Stomach (tissue), 8 donors: ENCODE measurements at regions not wholly inside any gene's neighbourhood (a gene's known extent, or its start where the extent isn't known, plus 50 kb on each side); places are given as distances from the start of the nearest gene placed in this dataset.
A peak's percentile ranks its signal among the peaks of the same experiment; 100 is the strongest.

Experiments
- DNase-seq, 2 donors: peaks; one replicate each; pipeline versions ENCODE4 v3.0.0 to v3.0.0-alpha.2; 2013 to 2019
- H3K27ac ChIP-seq, 5 donors: fragments of 200-600 bp in 4 of 5; sonication (generic) in 4 of 5; one replicate each; pipeline ENCODE4 v1.5.1; 2013 to 2019; ENCODE audit warnings: mild to moderate bottlenecking in 1 of 5, moderate library complexity in 1 of 5
- H3K27me3 ChIP-seq, 3 donors: fragments of 200-600 bp; sonication (generic); one replicate each; pipeline ENCODE4 v1.5.1; 2017 to 2019; ENCODE audit warnings: mixed run types in 1 of 3
- H3K36me3 ChIP-seq, 4 donors: fragments of 200-600 bp; sonication (generic); 1 replicate in 3 of 4; 2 replicates in 1 of 4; pipeline ENCODE4 v1.5.1; 2016 to 2019
- H3K4me1 ChIP-seq, 4 donors: fragments of 200-600 bp; sonication (generic); one replicate each; pipeline ENCODE4 v1.5.1; 2016 to 2019
- H3K4me3 ChIP-seq, 4 donors: fragments of 200-600 bp; sonication (generic) in 3 of 4; one replicate each; pipeline ENCODE4 v1.5.1; 2016 to 2019; ENCODE audit warnings: mild to moderate bottlenecking in 1 of 4
- H3K9me3 ChIP-seq, 4 donors: fragments of 200-600 bp; sonication (generic); one replicate each; pipeline ENCODE4 v1.5.1; 2016 to 2019
- EP300 ChIP-seq: sonication (generic); formaldehyde crosslinking; IDR thresholded peaks from one replicate; pipeline ENCODE4 v1.6.1; 2017; ENCODE audit warnings: antibody characterized with exemption
- POLR2A ChIP-seq, 4 donors: fragments of 450-650 bp; IDR thresholded peaks; one replicate each; pipeline ENCODE4 v1.6.1; 2016; ENCODE audit warnings: antibody characterized with exemption in 4 of 4, control low read depth in 2 of 4, mild to moderate bottlenecking in 1 of 4, moderate library complexity in 1 of 4
- POLR2AphosphoS5 ChIP-seq, 3 donors: sonication (generic); formaldehyde crosslinking; IDR thresholded peaks; one replicate each; pipeline ENCODE4 v1.6.1; 2016; ENCODE audit warnings: antibody characterized with exemption in 3 of 3
- whole genome bisulfite sequencing, 5 donors: extraction: QIAGEN DNeasy Blood & Tissue Kit in 3 of 5; methylation state at CpG; one replicate each; pipeline versions ENCODE4 v1.1.5 to v1.1.7; 2013 to 2018; 5-methylcytosine and 5-hydroxymethylcytosine counted together
- intact Hi-C: fragments of 100-400 bp; cut with DNase I; formaldehyde crosslinking; loops from one replicate; pipeline ENCODE4 v1.15.1; 2023; ENCODE audit warnings: low total_unique reads
- TF ChIP-seq, protein P1 (sequence below), 7 experiments: fragments of 450-650 bp in 4 of 7; fragments of 200-600 bp in 3 of 7; sonication (generic) in 3 of 7; IDR thresholded peaks; one replicate each; pipeline ENCODE4 v1.5.1; 2016 to 2019; ENCODE audit warnings: antibody characterized with exemption in 7 of 7, control low read depth in 2 of 7, mild to moderate bottlenecking in 1 of 7
- donor health status: healthy with polysubstance abuse.
- donor health status: Bipolar disorder and iron deficiency.
- donor health status: healthy.

DNA sequence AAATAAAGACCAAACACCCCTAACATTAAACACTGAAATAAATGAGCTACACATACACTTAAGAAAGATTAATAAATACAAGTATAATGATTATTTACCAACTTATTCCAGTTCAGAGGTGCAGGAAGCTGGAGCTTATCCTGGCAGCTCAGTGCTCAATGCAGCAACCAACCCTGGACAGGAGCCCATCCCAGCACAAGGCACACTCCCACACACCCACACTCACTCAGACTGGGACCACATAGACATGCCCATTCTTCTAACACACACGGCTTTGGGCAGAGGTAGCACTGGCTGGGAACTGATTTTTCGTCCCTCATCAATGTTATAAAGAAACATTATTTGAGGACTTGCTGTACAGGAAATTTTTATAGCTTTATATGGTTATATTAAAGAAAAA, 797.4 kb downstream of the RPS29 start:
- WGBS, 5 donors: 48 to 63% (median 57%) methylated on average over 2 of the region's 2 CpGs
- no peak for DNase-seq
- intact Hi-C loops: no loop called here
- H3K4me1 ChIP-seq: no peaks in the 10 kb centered on the region
- no peaks in the 10 kb centered on the region for H3K36me3 ChIP-seq
- peaks cover 0 to 4% (median 0%) of the 10 kb centered on the region in 4 donors for H3K9me3 ChIP-seq
- no peak overlapping the region for H3K4me3 ChIP-seq
- H3K27ac ChIP-seq: no peak overlapping the region
- H3K27me3 ChIP-seq: no peaks in the 10 kb centered on the region
- TF ChIP-seq POLR2A (IDR thresholded peaks at IDR 0.05) (no peak), POLR2AphosphoS5 (IDR thresholded peaks at IDR 0.05) (no peak), EP300 (no peak)
- TF ChIP-seq, protein P1, sequence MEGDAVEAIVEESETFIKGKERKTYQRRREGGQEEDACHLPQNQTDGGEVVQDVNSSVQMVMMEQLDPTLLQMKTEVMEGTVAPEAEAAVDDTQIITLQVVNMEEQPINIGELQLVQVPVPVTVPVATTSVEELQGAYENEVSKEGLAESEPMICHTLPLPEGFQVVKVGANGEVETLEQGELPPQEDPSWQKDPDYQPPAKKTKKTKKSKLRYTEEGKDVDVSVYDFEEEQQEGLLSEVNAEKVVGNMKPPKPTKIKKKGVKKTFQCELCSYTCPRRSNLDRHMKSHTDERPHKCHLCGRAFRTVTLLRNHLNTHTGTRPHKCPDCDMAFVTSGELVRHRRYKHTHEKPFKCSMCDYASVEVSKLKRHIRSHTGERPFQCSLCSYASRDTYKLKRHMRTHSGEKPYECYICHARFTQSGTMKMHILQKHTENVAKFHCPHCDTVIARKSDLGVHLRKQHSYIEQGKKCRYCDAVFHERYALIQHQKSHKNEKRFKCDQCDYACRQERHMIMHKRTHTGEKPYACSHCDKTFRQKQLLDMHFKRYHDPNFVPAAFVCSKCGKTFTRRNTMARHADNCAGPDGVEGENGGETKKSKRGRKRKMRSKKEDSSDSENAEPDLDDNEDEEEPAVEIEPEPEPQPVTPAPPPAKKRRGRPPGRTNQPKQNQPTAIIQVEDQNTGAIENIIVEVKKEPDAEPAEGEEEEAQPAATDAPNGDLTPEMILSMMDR (IDR thresholded peaks at IDR 0.05): no peak

DNA sequence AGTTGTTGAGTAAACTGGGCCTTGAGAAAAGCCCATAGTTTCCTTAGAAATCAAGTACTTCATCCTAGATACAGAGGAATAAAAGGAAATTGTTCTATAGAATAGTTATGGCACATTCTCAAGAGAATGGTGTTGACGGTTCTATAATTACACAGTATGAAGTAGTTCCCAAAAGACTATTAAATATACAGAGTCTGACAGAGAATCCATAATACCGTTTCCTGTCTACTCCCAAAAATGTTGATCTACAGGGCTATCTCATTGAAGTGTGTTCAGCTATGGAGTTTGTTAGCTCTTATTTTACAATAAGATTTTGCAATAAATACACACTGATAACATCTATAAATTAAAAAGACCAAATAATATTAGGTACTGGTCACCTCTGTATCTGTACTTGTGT, 799.7 kb downstream of the RPS29 start:
- Histone ChIP-seq H3K27me3 (no peaks in the 10 kb centered on the region), H3K9me3 (no peaks in the 10 kb centered on the region), H3K27ac (no peak overlapping the region), H3K36me3 (no peaks in the 10 kb centered on the region), H3K4me3 (no peak overlapping the region), H3K4me1 (no peaks in the 10 kb centered on the region)
- DNase-seq: no peak
- intact Hi-C loops: no loop called here
- 70 to 86% (median 76%) methylated on average over 2 of the region's 2 CpGs for WGBS, 5 donors
- TF ChIP-seq, protein P1 (IDR thresholded peaks at IDR 0.05): no peak
- TF ChIP-seq POLR2A (IDR thresholded peaks at IDR 0.05) (no peak), POLR2AphosphoS5 (IDR thresholded peaks at IDR 0.05) (no peak), EP300 (no peak)

DNA sequence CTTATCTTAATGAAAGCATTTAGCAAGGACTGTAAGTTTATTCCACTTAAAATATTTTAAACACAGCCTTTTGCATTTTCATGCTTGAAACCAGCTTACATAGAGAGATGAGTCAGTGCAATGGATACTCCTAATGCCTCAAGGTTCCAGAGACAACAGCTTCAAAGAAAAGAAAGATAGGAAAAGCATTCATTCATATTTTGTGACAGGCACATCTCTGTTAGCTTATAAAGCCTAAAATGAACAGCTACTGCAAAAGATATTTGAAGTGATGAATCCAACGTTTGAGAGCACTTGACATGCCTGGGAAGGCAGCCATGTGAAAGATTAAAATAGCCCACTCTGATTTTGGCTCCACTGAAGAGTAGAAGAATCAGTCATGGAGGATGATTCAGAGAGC, 814.5 kb downstream of the RPS29 start:
- TF ChIP-seq EP300 (no peak), POLR2AphosphoS5 (IDR thresholded peaks at IDR 0.05) (no peak), POLR2A (IDR thresholded peaks at IDR 0.05) (no peak)
- TF ChIP-seq, protein P1 (IDR thresholded peaks at IDR 0.05): no peak
- Histone ChIP-seq H3K4me1 (no peaks in the 10 kb centered on the region), H3K36me3 (no peaks in the 10 kb centered on the region), H3K27me3 (no peaks in the 10 kb centered on the region), H3K9me3 (peaks cover 0 to 24% (median 9%) of the 10 kb centered on the region in 4 donors), H3K27ac (no peak overlapping the region), H3K4me3 (no peak overlapping the region)
- intact Hi-C loops: no loop called here
- WGBS, 5 donors: 26 to 55% (median 52%) methylated on average over 1 of the region's 1 CpG
- peak in 1 of 2 donors; percentile 42 for DNase-seq

DNA sequence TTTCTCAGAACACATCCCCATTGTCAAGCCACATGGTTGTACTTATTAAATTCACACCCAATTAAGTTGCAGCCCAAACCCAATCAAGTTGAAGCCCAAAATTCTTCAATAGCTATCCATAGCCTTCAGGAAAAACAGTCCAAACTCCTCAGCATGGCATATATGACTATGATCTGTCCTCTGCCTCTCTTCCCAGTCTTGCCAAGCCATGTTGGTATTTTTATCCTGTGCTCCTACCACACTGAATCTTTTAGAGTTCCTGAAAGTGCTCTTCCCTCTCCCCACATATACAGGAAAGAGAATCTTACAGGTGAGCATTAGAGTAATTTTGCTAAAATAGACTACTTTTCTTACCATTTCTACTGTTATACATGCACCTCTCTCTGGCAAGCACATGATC, 834.9 kb downstream of the RPS29 start:
- TF ChIP-seq, protein P1 (IDR thresholded peaks at IDR 0.05): no peak
- no peak for TF ChIP-seq POLR2A (IDR thresholded peaks at IDR 0.05)
- TF ChIP-seq EP300: no peak
- TF ChIP-seq POLR2AphosphoS5 (IDR thresholded peaks at IDR 0.05): no peak
- intact Hi-C loops: no loop called here
- no peak for DNase-seq

More for the DNA sequence above, 834.9 kb downstream of the RPS29 start:
- H3K27me3 ChIP-seq: no peaks in the 10 kb centered on the region
- H3K27ac ChIP-seq: no peak overlapping the region
- no peak overlapping the region for H3K4me3 ChIP-seq
- H3K4me1 ChIP-seq: no peaks in the 10 kb centered on the region
- H3K36me3 ChIP-seq: no peaks in the 10 kb centered on the region
- H3K9me3 ChIP-seq: peaks cover 0 to 15% (median 0%) of the 10 kb centered on the region in 4 donors
